IgD-negative memory B cell (primary cell): ENCODE measurements at regions not wholly inside any gene's neighbourhood (a gene's known extent, or its start where the extent isn't known, plus 50 kb on each side); places are given as distances from the start of the nearest gene placed in this dataset.

Source experiments
- H3K27ac Mint-ChIP-seq, 3 donors: one replicate each; pipeline ENCODE4 v1.8.0; 2020 to 2022; ENCODE audit warnings: mild to moderate bottlenecking in 3 of 3, mixed read lengths in 3 of 3, moderate library complexity in 1 of 3
- H3K27me3 Mint-ChIP-seq: one replicate; pipeline ENCODE4 v1.8.0; 2021; ENCODE audit warnings: mixed read lengths
- H3K36me3 Mint-ChIP-seq: one replicate; pipeline ENCODE4 v1.8.0; 2020; ENCODE audit warnings: mild to moderate bottlenecking, mixed read lengths
- H3K4me1 Mint-ChIP-seq, 3 donors: one replicate each; pipeline ENCODE4 v1.8.0; 2020 to 2022; ENCODE audit warnings: mixed read lengths in 3 of 3, mild to moderate bottlenecking in 1 of 3
- H3K4me3 Mint-ChIP-seq, 4 donors: one replicate each; pipeline ENCODE4 v1.8.0; 2020 to 2022; ENCODE audit warnings: mild to moderate bottlenecking in 4 of 4, mixed read lengths in 4 of 4, moderate library complexity in 3 of 4
- H3K9me3 Mint-ChIP-seq, 3 donors: one replicate each; pipeline ENCODE4 v1.8.0; 2020 to 2021; ENCODE audit warnings: mixed read lengths in 3 of 3, mild to moderate bottlenecking in 1 of 3

DNA sequence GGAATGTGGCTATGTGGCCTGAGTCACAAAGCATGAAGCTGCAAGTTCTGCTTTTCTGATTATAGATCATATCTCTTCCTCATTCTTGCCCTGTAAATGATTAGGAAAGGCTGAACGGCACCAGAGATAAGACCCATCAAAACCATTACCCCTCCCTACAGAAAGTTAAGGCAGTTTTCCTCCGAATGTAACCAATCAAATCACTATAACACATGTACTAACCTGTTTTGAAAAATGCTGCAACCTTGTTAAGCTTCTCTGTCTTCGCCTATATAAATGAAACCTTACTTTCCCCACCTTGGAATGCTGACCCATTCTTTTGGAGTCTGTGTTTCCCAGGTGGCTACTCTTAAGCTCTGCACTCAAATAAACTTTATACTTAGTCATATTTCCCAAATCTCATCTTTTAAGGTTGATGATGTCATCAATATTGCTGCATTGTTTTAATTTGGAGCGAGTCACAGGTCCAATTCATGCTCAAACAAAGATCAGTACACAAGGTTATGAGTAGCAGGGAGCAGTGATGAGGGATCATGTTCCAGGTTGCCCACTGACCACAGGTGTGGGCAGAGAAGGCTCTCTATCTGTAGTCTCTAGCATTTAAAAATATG is 662.3 kb downstream of the IRS1 start:
- Mint-ChIP-seq H3K9me3 (peaks cover 0 to 2% (median 0%) of the 10 kb centered on the region in 3 donors), H3K4me1 (peaks cover 13 to 18% (median 17%) of the 10 kb centered on the region in 3 donors), H3K4me3 (no peak overlapping the region), H3K36me3 (no peaks in the 10 kb centered on the region), H3K27ac (no peak overlapping the region), H3K27me3 (no peaks in the 10 kb centered on the region)

DNA sequence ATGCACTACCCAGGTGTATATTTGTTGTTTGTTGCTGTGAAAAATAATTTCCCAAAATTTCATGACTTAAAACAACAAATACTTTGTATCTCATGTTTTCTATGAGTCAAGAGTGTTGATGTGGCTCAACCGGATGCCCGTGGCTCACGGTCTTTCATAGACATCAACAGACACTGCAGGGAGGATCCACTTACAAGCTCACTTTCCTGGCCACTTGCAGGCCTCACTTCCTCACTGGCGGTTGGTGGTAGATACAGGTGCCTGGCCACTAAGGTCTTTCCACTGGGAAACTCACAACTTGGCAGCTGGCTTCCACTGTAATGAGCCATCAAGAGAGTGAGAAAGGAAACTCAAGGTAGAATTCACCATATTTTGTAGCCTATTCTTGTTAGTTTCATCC is 662.9 kb downstream of the IRS1 start:
- Mint-ChIP-seq H3K4me1 (peaks cover 13 to 18% (median 17%) of the 10 kb centered on the region in 3 donors), H3K9me3 (peaks cover 0 to 2% (median 0%) of the 10 kb centered on the region in 3 donors), H3K36me3 (no peaks in the 10 kb centered on the region), H3K27ac (peak overlapping the region in 1 of 3 donors; percentile 31), H3K4me3 (peak overlapping the region in 2 of 4 donors; percentile 29 to 50), H3K27me3 (no peaks in the 10 kb centered on the region)

DNA sequence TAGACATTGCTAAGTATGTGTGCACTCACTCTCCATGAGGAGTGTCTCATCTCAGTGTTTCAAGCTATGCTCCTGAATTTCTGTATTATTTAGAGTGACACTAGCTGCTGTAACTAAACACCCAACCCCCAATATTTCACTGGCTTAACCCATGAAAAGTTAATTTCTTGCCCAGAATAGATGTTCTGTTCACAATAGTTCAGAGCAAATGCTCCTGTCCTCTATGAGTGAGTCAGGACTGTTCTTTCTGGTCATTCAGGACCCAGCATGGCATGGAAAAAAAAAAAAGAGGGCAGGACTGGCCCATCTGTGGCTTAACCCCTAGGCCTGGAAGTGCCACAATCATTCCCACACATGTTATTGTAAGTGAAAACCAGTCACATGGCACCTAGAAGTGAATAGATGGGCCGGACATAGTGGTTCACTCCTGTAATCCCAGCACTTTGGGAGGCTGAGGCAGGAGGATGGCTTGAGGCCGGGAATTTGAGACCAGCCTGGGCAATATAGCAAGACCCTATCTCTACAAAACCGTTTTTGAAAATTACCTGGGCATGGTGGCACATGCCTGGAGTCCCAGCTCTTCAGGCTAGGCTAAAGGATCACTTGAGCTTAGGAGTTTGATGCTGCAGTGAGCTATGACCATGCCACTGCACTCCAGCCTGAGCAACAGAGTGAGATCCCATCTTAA is 663.6 kb downstream of the IRS1 start:
- Mint-ChIP-seq H3K4me1 (peaks cover 13 to 18% (median 17%) of the 10 kb centered on the region in 3 donors), H3K36me3 (no peaks in the 10 kb centered on the region), H3K9me3 (peaks cover 0 to 2% (median 0%) of the 10 kb centered on the region in 3 donors), H3K27ac (no peak overlapping the region), H3K27me3 (no peaks in the 10 kb centered on the region), H3K4me3 (peak overlapping the region in 1 of 4 donors; percentile 13)

DNA sequence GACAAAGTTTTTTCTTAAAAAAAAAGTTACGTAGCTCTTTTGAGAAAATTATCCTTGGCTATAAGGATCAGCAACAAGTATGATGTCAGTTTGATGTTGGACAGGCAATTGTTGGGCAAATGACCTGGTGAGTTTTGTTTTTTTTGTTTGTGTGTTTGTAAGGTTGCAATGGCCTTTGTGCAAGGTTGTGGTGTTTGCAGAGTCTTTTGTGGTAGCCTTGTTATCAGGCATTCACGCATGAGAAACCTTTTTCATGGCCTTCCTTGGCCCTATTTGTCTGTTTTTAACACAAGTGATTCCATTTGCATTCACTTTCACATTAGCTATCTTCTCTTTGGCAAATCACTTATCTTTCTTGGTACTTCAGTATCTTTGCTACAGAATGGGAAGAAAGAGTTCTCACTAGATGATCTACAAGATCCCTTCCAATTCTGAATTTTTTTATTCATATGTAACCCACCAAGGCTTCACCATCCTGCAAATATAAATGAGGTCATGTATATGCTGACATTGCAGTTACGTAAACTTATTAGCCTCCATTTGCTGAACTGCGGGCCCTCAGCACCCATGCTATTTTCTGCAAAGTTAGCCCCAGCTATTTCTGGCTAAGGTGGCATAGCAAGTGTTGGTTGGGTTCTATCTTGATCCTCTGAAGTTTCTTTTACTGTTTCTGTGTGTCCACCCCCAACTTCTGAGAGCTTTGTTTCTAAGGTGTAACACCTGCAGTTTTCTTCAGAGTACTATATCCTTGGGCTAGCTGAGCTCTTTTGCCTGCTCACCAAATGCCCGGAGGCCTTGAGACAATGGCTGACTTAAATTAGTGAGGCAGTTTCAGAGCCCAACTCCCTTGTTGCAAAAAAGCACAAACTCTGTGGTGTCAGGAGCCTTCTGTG is 667.1 kb downstream of the IRS1 start:
- H3K4me3 Mint-ChIP-seq, result no peak overlapping the region
- H3K4me1 Mint-ChIP-seq, result peaks cover 12 to 16% (median 12%) of the 10 kb centered on the region in 3 donors
- H3K9me3 Mint-ChIP-seq, result peaks cover 0 to 2% (median 0%) of the 10 kb centered on the region in 3 donors
- H3K36me3 Mint-ChIP-seq, result no peaks in the 10 kb centered on the region
- H3K27ac Mint-ChIP-seq, result no peak overlapping the region
- H3K27me3 Mint-ChIP-seq, result no peaks in the 10 kb centered on the region

DNA sequence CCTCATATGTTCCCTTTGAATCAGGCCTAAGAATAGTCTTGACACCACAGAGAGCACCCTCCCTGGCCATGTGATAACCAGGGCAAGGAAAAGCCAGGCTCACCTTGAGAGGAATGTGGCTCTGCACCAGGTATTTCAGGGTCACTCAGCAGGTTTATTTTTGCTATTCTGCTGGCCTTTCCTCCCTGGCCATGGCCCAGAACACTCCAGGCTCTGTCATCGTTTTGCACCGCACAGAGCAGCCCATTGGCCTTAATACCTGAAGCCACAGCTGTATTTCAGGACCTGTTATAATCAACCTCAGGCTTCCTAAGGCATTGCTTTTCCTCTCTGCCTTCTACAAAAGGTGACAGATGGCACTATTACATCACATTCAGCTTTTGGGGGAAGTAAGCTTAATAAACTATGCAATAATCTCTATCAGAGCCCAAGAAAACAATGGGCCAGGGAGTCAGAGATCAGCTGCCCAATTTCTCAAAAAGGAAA is 668.3 kb downstream of the IRS1 start:
- H3K36me3 Mint-ChIP-seq, result no peaks in the 10 kb centered on the region
- H3K27me3 Mint-ChIP-seq, result no peaks in the 10 kb centered on the region
- H3K9me3 Mint-ChIP-seq, result peaks cover 0 to 2% (median 0%) of the 10 kb centered on the region in 3 donors
- H3K4me1 Mint-ChIP-seq, result peaks cover 0 to 6% (median 1%) of the 10 kb centered on the region in 3 donors
- H3K4me3 Mint-ChIP-seq, result no peak overlapping the region
- no peak overlapping the region for H3K27ac Mint-ChIP-seq

DNA sequence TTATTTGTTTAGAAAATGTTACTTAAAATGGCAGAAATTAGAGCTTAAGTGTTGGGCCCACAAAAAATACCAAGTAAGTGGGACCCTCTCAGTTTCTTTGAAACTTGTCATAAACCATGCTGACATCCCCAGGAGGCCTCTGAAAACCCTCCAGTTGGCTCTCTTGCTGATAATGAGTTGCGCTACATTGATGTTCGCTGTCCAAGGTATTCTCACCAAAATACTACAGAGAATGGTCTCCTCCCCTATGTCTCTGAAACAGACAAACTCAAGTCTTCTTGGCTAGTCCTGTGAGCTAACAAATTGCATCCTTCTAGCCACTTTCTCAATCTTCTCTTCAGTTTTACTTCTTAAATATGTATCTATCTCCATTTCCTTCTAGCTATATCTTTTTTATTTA is 669.4 kb downstream of the IRS1 start:
- peaks cover 0 to 2% (median 0%) of the 10 kb centered on the region in 3 donors for H3K9me3 Mint-ChIP-seq
- no peak overlapping the region for H3K27ac Mint-ChIP-seq
- H3K4me3 Mint-ChIP-seq, result no peak overlapping the region
- no peaks in the 10 kb centered on the region for H3K36me3 Mint-ChIP-seq
- H3K27me3 Mint-ChIP-seq, result no peaks in the 10 kb centered on the region
- no peaks in the 10 kb centered on the region for H3K4me1 Mint-ChIP-seq

DNA sequence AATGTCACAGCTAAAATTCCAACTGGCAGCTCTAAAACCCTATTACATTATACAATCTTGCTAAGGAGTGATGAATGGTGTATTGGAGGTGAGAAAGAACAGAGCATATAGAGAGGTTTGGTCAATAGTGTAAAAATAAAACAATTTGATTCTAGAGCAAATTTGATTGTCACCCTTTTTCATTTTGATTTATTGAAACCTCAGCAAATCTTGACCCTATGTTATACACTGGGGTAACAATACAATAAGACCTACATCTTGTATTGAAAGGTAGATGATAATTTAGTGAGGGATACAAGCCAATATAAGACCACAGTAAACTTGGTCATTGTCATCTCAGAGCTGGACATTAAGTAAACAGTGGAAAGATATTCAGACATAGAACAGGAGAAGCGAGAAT is 671.9 kb downstream of the IRS1 start:
- no peaks in the 10 kb centered on the region for H3K36me3 Mint-ChIP-seq

DNA sequence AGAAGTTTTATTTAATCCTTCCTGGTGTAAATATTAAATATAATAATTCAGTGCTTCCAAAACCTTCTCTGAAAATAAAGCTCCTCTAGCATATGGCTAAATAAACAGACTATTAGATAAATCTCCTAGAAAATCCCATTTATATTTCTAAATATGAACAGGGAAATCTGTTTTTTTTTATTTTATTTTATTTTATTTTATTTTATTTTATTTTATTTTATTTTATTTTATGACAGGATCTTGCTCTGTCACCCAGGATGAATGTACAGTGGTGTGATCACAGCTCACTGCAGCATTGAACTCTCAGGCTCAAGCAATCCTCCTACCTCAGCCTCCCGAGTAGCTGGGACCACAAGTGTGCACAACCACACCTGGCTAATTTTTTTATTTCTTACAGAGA is 673.5 kb downstream of the IRS1 start:
- Mint-ChIP-seq H3K4me3 (no peak overlapping the region), H3K9me3 (no peaks in the 10 kb centered on the region), H3K4me1 (peaks cover 0 to 4% (median 0%) of the 10 kb centered on the region in 3 donors), H3K27ac (no peak overlapping the region), H3K27me3 (no peaks in the 10 kb centered on the region), H3K36me3 (no peaks in the 10 kb centered on the region)

More for the DNA sequence above, 671.9 kb downstream of the IRS1 start:
- no peak overlapping the region for H3K4me3 Mint-ChIP-seq
- no peaks in the 10 kb centered on the region for H3K4me1 Mint-ChIP-seq
- no peaks in the 10 kb centered on the region for H3K27me3 Mint-ChIP-seq
- no peak overlapping the region for H3K27ac Mint-ChIP-seq
- no peaks in the 10 kb centered on the region for H3K9me3 Mint-ChIP-seq

DNA sequence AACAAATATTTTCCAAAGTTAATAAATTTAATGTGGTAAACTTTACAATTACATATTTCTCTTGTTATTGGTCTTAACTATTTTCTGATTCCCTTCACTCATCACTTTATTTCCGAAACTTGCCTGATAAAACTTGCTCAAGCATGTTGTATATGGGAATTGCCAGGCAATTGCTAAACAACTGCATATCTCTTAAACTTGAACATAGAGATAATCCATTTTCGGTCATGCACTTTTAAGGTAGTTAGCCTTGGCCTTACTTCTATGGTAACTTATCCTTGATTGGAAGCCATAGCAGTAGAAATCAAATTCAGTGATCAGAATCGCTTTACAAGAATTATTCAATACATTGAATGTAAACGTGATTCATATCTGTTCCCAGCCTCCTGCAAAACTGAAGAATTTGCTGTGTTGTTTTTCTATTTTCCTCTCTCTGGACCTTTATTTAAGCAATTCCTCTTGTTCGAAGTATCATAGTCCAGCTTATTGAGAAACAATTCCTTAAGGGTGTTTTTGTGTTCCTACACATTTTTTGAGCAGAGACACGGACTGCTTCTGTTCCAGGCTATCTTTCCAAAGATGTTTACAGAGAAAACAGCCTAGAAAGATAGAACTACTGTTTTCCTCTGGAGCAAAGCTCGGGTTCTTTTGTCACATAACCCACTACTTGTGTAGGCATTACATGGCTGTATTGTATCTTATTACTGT is 674.3 kb downstream of the IRS1 start:
- no peak overlapping the region for H3K27ac Mint-ChIP-seq
- H3K36me3 Mint-ChIP-seq, result no peaks in the 10 kb centered on the region
- H3K4me3 Mint-ChIP-seq, result no peak overlapping the region
- peaks cover 0 to 4% (median 0%) of the 10 kb centered on the region in 3 donors for H3K4me1 Mint-ChIP-seq
- no peaks in the 10 kb centered on the region for H3K9me3 Mint-ChIP-seq
- H3K27me3 Mint-ChIP-seq, result no peaks in the 10 kb centered on the region

DNA sequence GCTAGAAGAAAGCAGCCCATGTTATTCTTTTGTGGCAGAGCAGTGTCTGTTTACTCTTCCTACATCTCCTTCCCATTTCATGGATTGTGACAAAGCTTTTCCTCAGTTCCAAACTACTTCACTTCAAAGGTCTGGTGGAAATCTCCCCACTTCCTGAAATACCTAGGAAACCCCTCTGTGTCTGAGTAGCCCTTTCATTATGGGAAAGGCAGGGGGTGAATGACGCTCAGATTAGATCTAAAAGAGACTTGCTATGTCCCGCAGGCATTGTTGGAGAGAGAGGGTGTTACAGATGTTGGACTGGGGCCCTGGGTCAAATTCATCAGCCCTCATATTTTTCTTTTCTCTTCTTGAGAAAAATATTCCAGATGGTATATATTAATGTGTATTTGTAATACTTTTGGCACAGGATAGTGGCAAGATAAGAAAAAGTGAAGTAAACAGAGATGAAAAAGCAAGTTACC is 675.0 kb downstream of the IRS1 start:
- H3K36me3 Mint-ChIP-seq, result no peaks in the 10 kb centered on the region
- H3K27ac Mint-ChIP-seq, result no peak overlapping the region
- H3K4me1 Mint-ChIP-seq, result peaks cover 0 to 4% (median 0%) of the 10 kb centered on the region in 3 donors
- H3K9me3 Mint-ChIP-seq, result no peaks in the 10 kb centered on the region
- no peaks in the 10 kb centered on the region for H3K27me3 Mint-ChIP-seq
- H3K4me3 Mint-ChIP-seq, result no peak overlapping the region

DNA sequence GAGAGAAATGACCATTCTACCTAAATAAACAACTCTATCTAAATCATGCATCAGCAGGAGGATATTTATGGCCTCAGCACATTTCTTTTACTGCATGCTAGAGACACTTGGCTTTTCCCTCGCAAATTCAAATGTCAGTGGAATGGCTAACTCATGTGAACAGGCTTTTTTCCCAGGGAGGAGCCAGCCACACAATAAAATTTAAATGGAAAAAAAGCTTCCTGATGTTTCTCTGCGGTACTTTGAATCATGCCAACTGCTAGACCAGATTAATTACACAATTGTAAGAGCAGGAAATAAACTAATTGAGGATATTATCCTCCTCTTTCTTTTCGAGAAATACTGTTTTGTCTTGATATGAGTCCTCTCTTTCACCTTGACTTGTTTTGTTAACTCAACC is 676.3 kb downstream of the IRS1 start:
- Mint-ChIP-seq H3K27ac (no peak overlapping the region), H3K9me3 (no peaks in the 10 kb centered on the region), H3K4me1 (peaks cover 0 to 4% (median 0%) of the 10 kb centered on the region in 3 donors), H3K4me3 (no peak overlapping the region), H3K36me3 (no peaks in the 10 kb centered on the region), H3K27me3 (no peaks in the 10 kb centered on the region)

DNA sequence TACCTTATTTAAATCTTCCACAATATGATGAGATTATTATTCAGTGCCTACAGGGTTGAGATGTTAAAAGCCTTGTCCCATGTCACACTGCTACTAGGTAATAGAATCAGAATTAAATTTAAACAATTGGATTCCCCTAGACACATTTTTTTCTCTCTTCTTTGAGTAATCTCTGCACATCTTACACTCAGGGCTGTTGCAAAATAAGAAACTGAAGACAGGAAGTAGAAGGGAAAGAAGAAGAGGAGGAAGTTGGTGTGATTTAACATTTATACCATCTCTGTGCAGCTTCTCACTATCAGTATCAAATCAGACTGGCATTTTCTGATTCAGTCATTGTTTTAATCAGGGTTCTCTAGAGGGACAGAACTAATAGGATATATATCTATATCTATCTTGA is 677.6 kb downstream of the IRS1 start:
- Mint-ChIP-seq H3K4me1 (peaks cover 0 to 4% (median 0%) of the 10 kb centered on the region in 3 donors), H3K9me3 (no peaks in the 10 kb centered on the region), H3K27ac (no peak overlapping the region), H3K36me3 (no peaks in the 10 kb centered on the region), H3K27me3 (no peaks in the 10 kb centered on the region), H3K4me3 (no peak overlapping the region)

DNA sequence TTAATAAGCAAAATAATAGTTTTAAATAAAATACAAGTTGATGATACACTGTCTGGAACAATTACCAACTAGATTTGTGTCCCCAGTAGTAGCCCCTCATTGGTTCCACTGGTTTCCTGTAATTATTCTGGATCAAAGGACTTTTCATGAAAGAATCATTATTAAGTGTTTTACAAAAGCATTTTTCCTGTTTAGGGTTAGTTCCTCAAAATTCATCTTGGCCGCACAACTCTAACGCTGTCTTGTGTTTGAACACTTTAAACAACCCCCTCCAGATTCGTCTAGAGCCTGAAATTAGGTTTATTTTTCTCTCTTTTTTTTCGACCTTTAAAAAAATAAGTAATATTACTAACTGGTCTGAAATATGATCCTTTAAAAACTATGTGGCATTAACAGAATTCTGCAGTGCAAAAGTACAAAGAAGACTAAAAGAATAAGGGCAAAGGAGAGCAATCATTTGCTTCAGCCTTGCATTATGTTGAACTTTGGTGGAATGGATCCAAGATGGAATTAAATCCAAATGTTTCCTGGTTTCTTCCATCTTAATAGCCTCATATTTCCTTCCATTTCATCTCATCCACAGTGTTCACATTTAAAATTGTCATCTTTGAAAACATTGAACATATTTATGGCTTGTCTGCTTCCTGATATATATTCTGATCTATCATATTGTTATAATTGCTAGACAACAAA is 678.4 kb downstream of the IRS1 start:
- Mint-ChIP-seq H3K4me3 (no peak overlapping the region), H3K27ac (no peak overlapping the region), H3K27me3 (no peaks in the 10 kb centered on the region), H3K4me1 (peaks cover 0 to 4% (median 0%) of the 10 kb centered on the region in 3 donors), H3K36me3 (no peaks in the 10 kb centered on the region), H3K9me3 (no peaks in the 10 kb centered on the region)
